ENCODE measurements at regions not wholly inside any gene's neighbourhood (a gene's known extent, or its start where the extent isn't known, plus 50 kb on each side); places are given as distances from the start of the nearest gene placed in this dataset.

- no peak overlapping the region for H2AFZ ChIP-seq (ENCODE audit: low read length)
- DNase-seq (ENCODE audit: insufficient read length, low spot score, missing footprints): no peak
- H3K27ac ChIP-seq (ENCODE audit: low read depth, low read length): no peak overlapping the region
Observed at GRCh38 chr2:142218471-142218870, 87.7 kb upstream of the LRP1B start.

GRCh38 chr2:142217804-142218203 lies 87.0 kb upstream of the LRP1B start:
- DNase-seq (ENCODE audit: insufficient read length, low spot score, missing footprints): no peak
- TF ChIP-seq CTCF (IDR thresholded peaks at IDR 0.05; ENCODE audit: extremely low read depth, low read depth, low read length): no peak

More at GRCh38 chr2:142218471-142218870, 87.7 kb upstream of the LRP1B start:
- H3K36me3 ChIP-seq (ENCODE audit: insufficient read depth, low read length): no peaks in the 10 kb centered on the region
- no peaks in the 10 kb centered on the region for H3K9me3 ChIP-seq (ENCODE audit: low read depth, low read length)
- no peaks in the 10 kb centered on the region for H3K27me3 ChIP-seq (ENCODE audit: insufficient read depth, low read length)
- H3K4me1 ChIP-seq (ENCODE audit: insufficient read depth, low read length): no peaks in the 10 kb centered on the region
- H3K4me3 ChIP-seq (ENCODE audit: insufficient read depth, low read length): no peak overlapping the region
- TF ChIP-seq CTCF (IDR thresholded peaks at IDR 0.05; ENCODE audit: extremely low read depth, low read depth, low read length): no peak
- H3K4me2 ChIP-seq (ENCODE audit: insufficient read depth, low read length): no peak overlapping the region
- no peaks in the 10 kb centered on the region for H3K79me2 ChIP-seq (ENCODE audit: insufficient read depth, low read length)
- no peaks in the 10 kb centered on the region for H4K20me1 ChIP-seq (ENCODE audit: insufficient read depth, low read length)

DNA sequence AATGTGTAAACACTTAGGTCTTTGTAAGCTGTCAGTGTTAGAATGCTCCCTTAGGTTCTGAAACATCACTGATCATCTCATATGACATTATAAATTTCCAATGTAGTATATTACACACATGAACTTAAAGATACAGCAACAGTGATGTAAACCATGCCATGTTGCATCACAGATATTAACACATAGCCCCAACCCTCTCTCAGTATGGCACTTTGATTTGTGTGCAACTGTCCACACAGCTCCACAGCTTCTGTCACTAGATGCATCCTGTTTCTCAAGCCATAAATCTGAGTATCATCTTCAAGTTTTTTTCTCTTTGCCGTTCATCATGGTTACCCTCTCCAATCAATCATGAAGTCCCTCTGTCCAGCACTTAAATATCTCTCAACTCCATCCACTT lies 69.2 kb upstream of the LRP1B start:
- H3K4me3 ChIP-seq (ENCODE audit: insufficient read depth, low read length): no peak overlapping the region
- H3K4me2 ChIP-seq (ENCODE audit: insufficient read depth, low read length): no peak overlapping the region
- H3K27ac ChIP-seq (ENCODE audit: low read depth, low read length): no peak overlapping the region
- no peaks in the 10 kb centered on the region for H3K36me3 ChIP-seq (ENCODE audit: insufficient read depth, low read length)
- H3K4me1 ChIP-seq (ENCODE audit: insufficient read depth, low read length): no peaks in the 10 kb centered on the region
- H4K20me1 ChIP-seq (ENCODE audit: insufficient read depth, low read length): no peaks in the 10 kb centered on the region
- DNase-seq (ENCODE audit: insufficient read length, low spot score, missing footprints): no peak
- H3K79me2 ChIP-seq (ENCODE audit: insufficient read depth, low read length): no peaks in the 10 kb centered on the region
- no peak for TF ChIP-seq CTCF (IDR thresholded peaks at IDR 0.05; ENCODE audit: extremely low read depth, low read depth, low read length)
- no peak overlapping the region for H2AFZ ChIP-seq (ENCODE audit: low read length)
- no peaks in the 10 kb centered on the region for H3K27me3 ChIP-seq (ENCODE audit: insufficient read depth, low read length)
- H3K9me3 ChIP-seq (ENCODE audit: low read depth, low read length): no peaks in the 10 kb centered on the region

More at GRCh38 chr2:142217804-142218203, 87.0 kb upstream of the LRP1B start:
- H3K4me3 ChIP-seq (ENCODE audit: insufficient read depth, low read length): no peak overlapping the region
- no peaks in the 10 kb centered on the region for H3K9me3 ChIP-seq (ENCODE audit: low read depth, low read length)
- H2AFZ ChIP-seq (ENCODE audit: low read length): no peak overlapping the region
- H3K4me1 ChIP-seq (ENCODE audit: insufficient read depth, low read length): no peaks in the 10 kb centered on the region
- H3K27ac ChIP-seq (ENCODE audit: low read depth, low read length): no peak overlapping the region
- H3K36me3 ChIP-seq (ENCODE audit: insufficient read depth, low read length): no peaks in the 10 kb centered on the region
- no peaks in the 10 kb centered on the region for H3K79me2 ChIP-seq (ENCODE audit: insufficient read depth, low read length)
- no peaks in the 10 kb centered on the region for H4K20me1 ChIP-seq (ENCODE audit: insufficient read depth, low read length)
- H3K27me3 ChIP-seq (ENCODE audit: insufficient read depth, low read length): no peaks in the 10 kb centered on the region
- H3K4me2 ChIP-seq (ENCODE audit: insufficient read depth, low read length): no peak overlapping the region

DNA sequence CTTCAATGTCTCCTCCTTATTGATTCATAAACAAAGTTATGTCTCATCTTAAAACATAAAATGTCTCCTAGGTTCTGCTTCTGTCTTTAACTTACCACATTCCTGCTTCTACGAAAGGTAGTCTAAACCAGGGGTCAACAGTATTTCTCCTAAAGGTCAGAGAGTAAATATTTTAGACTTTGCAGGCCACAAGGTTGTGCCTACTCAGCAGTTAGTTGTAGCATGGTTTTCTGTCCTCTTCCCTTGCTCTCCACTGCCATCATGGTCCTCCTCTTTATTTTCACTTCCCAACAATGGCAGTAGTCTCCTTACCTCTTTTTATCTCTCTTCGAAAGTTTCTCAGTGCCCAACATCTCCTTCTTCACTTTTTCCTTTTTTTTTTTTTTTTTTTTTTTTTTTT lies 68.3 kb upstream of the LRP1B start:
- Histone ChIP-seq H3K79me2 (ENCODE audit: insufficient read depth, low read length) (no peaks in the 10 kb centered on the region), H2AFZ (ENCODE audit: low read length) (no peak overlapping the region), H4K20me1 (ENCODE audit: insufficient read depth, low read length) (no peaks in the 10 kb centered on the region), H3K4me3 (ENCODE audit: insufficient read depth, low read length) (no peak overlapping the region), H3K4me2 (ENCODE audit: insufficient read depth, low read length) (no peak overlapping the region), H3K27ac (ENCODE audit: low read depth, low read length) (no peak overlapping the region), H3K9me3 (ENCODE audit: low read depth, low read length) (no peaks in the 10 kb centered on the region), H3K4me1 (ENCODE audit: insufficient read depth, low read length) (no peaks in the 10 kb centered on the region), H3K36me3 (ENCODE audit: insufficient read depth, low read length) (no peaks in the 10 kb centered on the region), H3K27me3 (ENCODE audit: insufficient read depth, low read length) (no peaks in the 10 kb centered on the region)
- TF ChIP-seq CTCF (IDR thresholded peaks at IDR 0.05; ENCODE audit: extremely low read depth, low read depth, low read length): no peak
- DNase-seq (ENCODE audit: insufficient read length, low spot score, missing footprints): no peak

Data from osteoblast (primary cell).